GM12875 (cell line): ENCODE measurements at regions not wholly inside any gene's neighbourhood (a gene's known extent, or its start where the extent isn't known, plus 50 kb on each side); places are given as distances from the start of the nearest gene placed in this dataset.
"Not testable (repeated sequence)": the region's sequence is repeated elsewhere in the genome, so short reads cannot be mapped to it uniquely, and the experiment has no call there.

Experiments used
- H3K4me3 ChIP-seq: one replicate; pipeline ENCODE4 v1.5.1; 2011; ENCODE audit warnings: low read depth, low read length, control low read depth
- TF ChIP-seq, protein P1 (sequence below): IDR thresholded peaks from 2 replicates; pipeline ENCODE4 v1.5.1; 2011; ENCODE audit warnings: low read depth, mild to moderate bottlenecking, control low read depth, inconsistent platforms, low read length, moderate library complexity, borderline replicate concordance; ENCODE audit not compliant: insufficient read depth

DNA sequence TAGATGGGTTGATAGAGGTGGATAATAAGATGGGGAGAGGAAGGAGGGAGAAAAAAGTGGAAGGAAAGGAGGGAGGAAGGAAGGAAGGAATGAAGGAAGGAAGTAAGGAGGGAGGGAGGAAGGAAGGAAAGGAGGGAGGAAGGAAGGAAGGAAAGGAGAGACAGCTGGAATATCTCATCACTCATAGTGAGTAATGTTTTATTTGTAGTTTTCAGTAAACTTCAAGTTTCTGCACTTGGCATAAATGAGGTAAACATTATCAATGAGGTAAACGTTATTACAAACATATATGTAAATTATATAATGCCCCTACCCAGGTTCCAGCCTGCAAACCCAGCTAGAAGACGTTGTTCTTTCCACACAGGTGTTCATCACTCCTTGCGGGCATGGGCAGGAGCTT, 89.8 kb upstream of the XYLT1 start:
- H3K4me3 ChIP-seq: no peak overlapping the region
- TF ChIP-seq, protein P1, sequence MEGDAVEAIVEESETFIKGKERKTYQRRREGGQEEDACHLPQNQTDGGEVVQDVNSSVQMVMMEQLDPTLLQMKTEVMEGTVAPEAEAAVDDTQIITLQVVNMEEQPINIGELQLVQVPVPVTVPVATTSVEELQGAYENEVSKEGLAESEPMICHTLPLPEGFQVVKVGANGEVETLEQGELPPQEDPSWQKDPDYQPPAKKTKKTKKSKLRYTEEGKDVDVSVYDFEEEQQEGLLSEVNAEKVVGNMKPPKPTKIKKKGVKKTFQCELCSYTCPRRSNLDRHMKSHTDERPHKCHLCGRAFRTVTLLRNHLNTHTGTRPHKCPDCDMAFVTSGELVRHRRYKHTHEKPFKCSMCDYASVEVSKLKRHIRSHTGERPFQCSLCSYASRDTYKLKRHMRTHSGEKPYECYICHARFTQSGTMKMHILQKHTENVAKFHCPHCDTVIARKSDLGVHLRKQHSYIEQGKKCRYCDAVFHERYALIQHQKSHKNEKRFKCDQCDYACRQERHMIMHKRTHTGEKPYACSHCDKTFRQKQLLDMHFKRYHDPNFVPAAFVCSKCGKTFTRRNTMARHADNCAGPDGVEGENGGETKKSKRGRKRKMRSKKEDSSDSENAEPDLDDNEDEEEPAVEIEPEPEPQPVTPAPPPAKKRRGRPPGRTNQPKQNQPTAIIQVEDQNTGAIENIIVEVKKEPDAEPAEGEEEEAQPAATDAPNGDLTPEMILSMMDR: no peak

DNA sequence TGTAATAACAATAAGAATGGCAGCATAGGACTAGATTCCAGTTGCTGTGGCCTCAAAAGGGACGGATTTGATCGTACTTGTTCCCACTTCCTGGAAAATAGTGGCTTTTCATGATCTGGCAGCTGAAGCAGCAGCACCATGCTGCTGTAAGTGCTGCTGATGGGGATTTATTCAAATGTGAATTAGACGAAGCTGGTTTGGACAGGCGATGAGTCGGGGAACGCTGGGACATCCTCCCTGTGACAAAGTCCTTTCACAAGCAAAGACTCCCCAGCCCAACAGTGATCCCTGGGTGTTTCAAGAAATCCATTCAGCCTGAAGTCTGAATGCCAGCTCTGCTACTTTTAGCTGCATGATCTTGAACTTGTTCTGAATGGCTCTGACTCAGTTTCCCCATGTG, 88.6 kb upstream of the XYLT1 start:
- H3K4me3 ChIP-seq: no peak overlapping the region

DNA sequence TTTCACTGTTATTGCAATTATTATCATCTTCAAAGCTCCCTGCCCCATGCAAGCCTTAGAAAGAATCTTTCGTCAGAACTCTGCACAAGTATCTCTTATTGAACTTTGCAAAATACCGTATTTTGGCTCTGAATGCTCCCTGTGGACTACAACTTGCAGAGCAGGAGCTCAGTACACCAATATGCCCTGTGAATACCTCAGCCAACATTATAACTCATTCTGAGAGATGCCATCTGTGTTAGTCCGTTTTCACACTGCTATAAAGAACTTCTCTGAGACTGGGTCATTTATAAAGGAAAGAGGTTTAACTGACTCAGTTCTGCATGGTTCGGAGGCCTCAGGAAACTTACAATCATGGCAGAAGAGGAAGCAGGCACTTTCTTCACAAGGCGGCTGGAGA, 87.2 kb upstream of the XYLT1 start:
- TF ChIP-seq, protein P1: no peak
- H3K4me3 ChIP-seq: no peak overlapping the region

More for the DNA sequence above, 88.6 kb upstream of the XYLT1 start:
- TF ChIP-seq, protein P1: no peak

DNA sequence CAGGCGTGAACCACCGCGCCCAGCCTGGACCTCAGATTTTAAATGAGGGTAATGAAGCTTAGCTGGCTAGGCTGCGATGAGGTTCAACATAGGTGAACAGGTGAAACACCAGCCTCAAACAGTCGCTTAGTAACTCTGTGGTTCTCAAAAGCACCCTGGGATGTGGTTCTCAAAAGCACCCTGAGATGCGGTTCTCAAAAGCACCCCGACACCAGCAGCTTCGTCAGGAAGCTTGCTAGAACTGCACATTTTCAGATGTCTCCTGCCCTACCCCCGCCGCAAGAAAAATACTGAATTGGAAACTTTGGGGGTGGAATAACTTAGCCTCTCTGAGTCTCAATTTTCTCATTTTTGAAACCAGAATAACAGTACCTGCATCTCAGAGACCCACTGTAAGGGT, 86.7 kb upstream of the XYLT1 start:
- H3K4me3 ChIP-seq: no peak overlapping the region
- TF ChIP-seq, protein P1: no peak

GRCh38 chr16:17556276-17557052, 85.7 kb upstream of the XYLT1 start:
- TF ChIP-seq, protein P1: peak; percentile 62

GRCh38 chr16:17555176-17555575, 84.4 kb upstream of the XYLT1 start:
- H3K4me3 ChIP-seq: no peak overlapping the region
- TF ChIP-seq, protein P1: no peak

More at GRCh38 chr16:17556276-17557052, 85.7 kb upstream of the XYLT1 start:
- no peak overlapping the region for H3K4me3 ChIP-seq

DNA sequence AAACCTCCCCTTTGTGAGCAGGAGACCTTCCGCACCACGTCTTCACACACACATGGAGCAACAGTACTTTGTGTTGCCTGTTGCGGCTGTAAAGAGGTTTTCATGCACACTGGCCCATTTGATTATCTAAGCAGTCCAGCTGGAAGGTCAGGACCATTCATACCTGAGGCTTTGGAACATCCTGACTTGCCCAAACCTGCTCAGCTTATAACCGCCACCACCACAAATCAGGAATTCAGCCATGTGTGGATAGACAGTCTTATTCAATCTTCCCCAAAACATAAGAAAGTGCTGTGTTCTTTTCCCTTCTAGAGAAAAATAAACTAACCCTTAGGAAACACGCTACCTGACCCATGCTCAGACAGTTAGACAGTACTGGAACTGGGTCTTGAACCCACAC, 81.6 kb upstream of the XYLT1 start:
- H3K4me3 ChIP-seq: no peak overlapping the region
- TF ChIP-seq, protein P1: no peak

GRCh38 chr16:17551682-17552081, 80.9 kb upstream of the XYLT1 start:
- H3K4me3 ChIP-seq: not testable (repeated sequence)
